Islet of Langerhans (tissue), 1 donor: ENCODE measurements at regions not wholly inside any gene's neighbourhood (a gene's known extent, or its start where the extent isn't known, plus 50 kb on each side); places are given as distances from the start of the nearest gene placed in this dataset.
"Not testable (repeated sequence)": the region's sequence is repeated elsewhere in the genome, so short reads cannot be mapped to it uniquely, and the experiment has no call there.

Experiments
- FAIRE-seq: peaks from one replicate; lab custom pipeline; 2011; peaks lifted over from hg19 to GRCh38; lab: Jason Lieb, UNC

DNA sequence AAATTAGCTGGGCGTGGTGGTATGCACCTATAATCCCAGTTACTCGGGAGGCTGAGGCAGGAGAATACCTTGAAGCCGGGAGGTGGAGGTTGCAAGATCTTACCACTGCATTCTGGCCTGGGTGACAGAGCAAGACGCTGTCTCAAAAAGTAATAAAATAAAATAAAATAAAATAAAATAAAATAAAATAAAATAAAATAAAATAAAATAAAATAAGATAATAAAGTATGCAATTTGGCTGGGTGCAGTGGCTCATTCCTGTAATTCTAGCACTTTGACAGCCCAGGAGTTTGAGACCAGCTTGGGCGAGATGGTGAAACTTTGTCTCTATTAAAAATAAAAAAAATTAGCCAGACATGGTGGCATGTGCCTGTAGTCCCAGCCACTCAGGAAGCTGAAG is 85.6 kb upstream of the XPO1 start:
- no peak for FAIRE-seq

DNA sequence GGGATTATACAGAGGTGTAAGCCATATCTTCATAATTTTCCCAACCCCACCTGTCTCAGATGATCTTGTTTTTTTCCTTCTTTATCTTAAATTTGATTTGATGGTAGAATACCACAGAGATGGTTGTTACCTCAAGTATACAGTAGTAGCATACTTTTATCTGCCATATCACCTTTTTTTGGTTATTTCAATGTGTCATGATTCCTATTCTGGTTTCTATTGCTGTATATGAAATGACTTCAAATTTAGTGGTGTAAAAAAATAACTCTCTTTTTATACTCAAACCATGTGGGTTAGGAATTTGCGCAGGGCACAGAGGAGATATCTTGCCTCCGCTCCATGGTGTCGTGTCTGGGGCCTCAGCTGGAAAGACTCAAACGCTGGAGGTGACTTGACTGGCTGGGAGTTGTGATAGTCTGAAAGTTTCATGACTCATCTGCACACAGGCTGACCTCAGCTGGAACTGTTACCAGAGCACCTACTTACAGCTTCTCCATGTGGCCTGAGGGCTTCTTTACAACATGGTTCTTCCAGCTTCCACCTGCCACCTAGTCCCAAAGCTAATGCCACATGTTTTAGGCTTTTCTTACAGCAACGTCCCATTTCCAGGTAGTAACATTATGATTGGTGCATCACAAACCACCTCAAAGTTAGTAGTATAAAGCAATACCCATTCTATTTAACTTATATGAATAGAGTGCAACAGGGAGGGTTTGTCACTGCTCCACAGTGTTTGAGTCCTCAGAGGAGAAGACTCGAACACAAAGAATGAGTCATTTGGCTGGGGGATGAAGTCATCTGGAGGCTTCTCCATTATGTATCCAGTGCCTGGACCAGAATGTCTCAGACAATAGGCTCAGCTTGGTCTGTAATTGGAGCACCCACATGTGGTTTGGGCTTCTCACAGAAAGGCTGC is 82.3 kb upstream of the XPO1 start:
- FAIRE-seq, result no peak

DNA sequence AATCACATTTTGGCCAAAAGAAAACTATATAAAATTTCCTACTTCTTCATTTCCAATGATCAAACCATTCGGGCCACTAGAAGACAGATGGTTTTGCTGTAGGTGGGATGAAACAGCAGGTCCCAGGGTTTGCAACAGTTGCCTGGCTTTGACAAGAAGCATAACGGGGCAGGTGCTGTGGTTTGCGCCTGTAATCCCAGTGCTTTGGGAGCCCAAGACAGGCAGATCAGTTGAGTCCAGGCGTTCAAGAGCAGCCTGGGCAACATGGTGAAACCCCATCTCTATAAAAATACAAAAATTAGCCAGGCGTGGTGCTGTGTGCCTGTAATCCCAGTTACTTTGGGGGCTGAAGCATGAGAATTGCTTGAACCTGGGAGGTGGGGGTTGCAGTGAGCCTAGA is 81.4 kb upstream of the XPO1 start:
- no peak for FAIRE-seq

DNA sequence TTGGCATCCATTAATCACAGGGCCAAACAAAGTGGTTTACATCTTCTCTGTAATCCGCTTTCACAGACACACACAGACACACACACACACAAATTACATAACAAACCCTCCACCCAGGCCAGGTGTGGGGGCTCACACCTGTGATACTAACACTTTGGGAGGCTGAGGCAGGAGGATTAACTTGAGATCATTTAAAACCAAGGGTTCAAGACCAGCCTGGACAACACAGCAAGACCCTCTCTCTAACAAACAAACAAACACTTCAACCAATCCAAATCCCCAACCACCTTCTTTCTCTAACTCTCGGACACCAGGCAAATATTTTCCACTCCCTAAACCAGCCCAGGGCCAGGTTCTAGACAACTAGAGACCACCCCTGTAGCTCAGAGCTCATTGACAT is 79.5 kb upstream of the XPO1 start:
- no peak for FAIRE-seq

DNA sequence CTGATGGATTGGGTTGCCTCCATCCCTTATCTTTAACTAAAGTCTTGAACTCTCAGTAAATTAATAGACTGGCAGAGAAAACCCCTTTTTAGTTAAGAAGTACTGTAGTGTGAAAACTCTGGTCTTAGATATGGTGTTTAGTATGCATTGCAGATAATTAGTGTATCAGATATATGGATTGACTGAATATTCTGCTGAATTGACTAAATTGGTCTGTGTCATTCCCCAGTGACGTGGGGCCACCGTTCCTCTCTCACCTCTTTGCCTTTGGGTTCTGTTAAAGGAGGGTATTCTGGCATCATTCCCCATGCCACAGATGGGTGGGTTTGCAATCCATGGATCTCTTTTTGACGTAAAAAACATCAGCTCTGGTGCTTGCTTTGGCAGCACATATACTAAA is 67.1 kb upstream of the XPO1 start:
- no peak for FAIRE-seq

DNA sequence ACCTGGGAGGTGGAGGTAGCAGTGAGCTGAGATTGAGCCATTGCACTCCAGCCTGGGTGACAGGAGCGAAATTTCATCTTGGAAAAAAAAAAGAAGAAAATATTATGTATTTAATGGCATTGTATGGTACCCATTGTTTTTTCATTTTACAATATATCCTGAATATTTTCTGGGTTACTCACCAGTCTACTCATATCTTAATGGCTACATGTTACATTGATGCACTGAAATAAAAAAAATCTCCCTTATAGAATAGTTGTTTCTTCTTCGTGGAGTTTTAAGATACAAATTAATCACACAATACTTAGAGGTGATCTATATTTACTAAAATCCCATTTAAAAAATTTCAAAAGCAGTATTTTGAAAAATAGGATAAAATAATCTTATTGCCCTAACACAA is 66.3 kb upstream of the XPO1 start:
- no peak for FAIRE-seq

DNA sequence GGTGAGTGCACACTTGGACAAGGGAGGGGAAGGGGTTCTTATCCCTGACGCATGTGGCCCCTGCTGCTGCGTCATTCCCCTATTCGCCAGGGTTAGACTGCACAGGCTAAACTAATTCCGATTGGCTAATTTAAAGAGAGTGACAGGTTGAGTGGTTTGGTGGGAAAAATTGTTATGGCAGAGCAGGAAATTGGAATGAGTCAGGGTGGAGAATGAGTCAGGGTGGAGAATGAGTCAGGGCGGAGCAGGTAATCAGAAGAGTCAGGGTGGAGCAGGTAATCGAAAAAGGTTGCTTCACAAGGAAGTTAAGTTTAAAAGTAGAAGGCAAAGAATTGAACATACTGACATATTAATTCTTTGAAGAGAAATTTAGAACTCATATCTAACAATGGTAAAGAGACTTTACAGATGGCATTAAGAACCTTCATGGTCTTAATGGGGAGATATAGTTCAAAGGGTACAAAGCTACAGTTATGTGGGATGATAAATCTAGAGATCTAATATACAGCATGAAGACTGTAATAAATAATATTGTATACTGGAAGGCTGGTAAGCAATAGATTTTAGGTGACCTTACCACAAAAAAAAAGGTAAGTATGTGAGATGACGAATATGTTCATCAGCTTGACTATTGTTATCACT is 60.5 kb upstream of the XPO1 start:
- not testable (repeated sequence) for FAIRE-seq

DNA sequence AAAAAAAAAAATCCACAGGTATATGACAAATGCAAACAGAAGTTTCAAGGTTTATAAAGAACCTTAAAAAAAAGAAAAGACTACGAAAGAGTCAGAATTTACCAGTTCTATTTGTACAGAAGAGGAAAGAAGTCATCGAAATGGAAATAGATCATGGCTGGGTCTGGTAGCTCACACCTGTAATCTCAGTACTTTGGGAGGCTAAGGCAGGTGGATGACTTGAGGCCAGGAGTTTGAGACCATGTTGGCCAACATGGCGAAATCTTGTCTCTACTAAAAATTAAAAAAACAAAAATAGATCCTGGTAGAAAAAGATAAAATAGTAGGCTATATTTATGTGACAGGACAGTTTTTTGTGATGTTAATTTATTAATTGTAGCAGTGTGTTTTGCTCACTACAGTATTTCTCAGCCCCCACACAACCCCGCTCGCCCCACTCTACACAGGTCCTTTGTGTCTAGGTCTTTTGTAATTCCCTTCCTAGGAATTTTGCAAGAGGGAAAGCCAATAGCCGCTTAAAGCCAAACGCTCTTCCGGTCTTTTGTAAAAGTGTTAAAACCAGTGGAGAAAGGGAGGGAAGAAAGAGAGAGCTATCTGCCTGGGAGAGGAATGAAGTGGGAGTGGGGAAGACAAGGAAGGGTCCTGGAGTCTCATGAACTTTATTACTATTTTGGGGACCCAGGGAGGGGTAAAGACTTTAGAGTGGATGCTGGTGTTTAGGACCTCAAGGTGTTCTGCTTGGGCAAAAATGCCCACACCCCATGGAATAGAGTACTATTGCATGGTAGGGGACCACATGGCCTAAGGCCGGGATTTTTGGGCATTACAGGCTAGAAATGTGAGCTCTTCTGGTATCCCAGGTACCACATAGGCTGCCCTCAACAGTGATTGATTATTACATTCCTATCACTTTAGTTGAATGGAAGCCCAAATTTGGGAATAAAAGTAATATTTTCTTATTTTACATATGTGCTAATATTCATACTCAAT is 59.4 kb upstream of the XPO1 start:
- FAIRE-seq, result no peak

DNA sequence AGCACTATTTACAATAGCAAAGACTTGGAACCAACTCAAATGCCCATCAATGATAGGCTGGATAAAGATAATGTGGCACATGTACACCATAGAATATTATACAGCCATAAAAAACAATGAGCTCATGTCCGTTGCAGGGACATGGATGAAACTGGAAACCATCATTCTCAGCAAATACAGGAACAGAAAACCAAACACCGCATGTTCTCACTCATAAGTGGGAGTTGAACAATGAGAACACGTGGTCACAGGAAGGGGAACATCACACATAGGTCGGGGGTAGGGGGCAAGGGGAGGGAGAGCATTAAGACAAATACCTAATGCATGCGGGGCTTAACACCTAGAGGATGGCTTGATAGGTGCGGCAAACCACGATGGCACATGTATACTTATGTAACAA is 56.0 kb upstream of the XPO1 start:
- not testable (repeated sequence) for FAIRE-seq

DNA sequence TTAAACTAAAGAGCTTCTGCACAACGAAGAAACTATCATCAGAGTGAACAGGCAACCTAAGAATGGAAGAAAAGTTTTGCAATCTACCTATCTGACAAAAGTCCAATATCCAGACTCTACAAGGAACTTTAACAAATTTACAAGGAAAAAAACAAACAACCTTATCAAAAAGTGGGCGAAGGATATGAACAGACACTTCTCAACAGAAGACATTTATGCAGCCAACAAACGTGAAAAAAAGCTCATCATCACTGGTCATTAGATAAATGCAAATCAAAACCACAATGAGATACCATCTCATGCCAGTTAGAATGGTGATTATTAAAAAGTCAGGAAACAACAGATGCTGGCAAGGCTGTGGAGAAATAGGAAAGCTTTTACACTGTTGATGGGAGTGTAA is 55.5 kb upstream of the XPO1 start:
- FAIRE-seq, result not testable (repeated sequence)

DNA sequence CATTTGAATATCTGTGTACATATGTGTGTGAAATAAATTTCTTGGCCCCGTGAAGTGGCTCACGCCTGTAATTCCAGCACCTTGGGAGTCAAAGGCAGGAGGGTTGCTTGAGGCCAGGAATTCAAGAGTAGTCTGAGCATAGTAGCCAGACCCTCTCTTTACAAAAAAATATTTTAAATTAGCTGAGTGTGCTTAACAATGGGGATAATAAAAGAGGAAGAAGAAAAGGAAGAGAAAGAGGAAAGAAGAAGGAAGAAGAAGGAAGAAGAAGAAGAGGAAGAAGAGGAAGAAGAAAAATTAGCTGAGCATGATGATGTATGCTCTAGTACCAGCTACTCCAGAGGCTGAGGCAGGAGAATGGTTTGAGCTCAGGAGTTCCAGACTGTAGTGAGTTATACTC is 52.1 kb upstream of the XPO1 start:
- FAIRE-seq, result no peak

DNA sequence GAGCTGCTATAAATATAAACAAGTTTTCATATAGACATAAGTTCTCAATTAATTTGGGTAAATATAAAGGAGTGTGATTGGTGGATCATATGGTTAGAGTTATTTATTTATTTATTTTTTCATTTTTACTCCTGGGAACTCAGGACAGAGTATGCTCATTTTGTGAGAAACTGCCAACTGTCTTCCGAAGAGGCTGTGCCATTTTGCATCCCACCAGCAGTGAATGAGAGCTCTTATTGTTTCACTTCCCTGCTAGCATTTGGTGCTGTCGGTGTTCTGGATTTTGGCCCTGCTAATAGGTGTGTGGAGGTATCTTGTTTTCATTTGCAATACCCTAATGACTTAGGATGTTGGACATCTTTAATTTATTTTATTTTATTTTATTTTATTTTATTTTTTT is 50.4 kb upstream of the XPO1 start:
- FAIRE-seq, result no peak
